Astrocyte (in vitro differentiated cells and primary cell): ENCODE measurements at regions not wholly inside any gene's neighbourhood (a gene's known extent, or its start where the extent isn't known, plus 50 kb on each side); places are given as distances from the start of the nearest gene placed in this dataset.
A peak's percentile ranks its signal among the peaks of the same experiment; 100 is the strongest.

Source experiments
- DNase-seq: peaks from one replicate; pipeline ENCODE4 v3.0.0-alpha.2; 2010; ENCODE audit warnings: low read depth
- FAIRE-seq: peaks from 2 replicates; lab custom pipeline; 2011; peaks lifted over from hg19 to GRCh38; lab: Jason Lieb, UNC
- H2AFZ ChIP-seq: 2 replicates; pipeline ENCODE4 v1.6.0; 2012; ENCODE audit warnings: low read depth, low read length, inconsistent platforms
- H3K27ac ChIP-seq: 2 replicates; pipeline ENCODE4 v1.5.1; 2011; ENCODE audit warnings: low read depth, low read length, inconsistent platforms
- H3K27me3 ChIP-seq: 2 replicates; pipeline ENCODE4 v1.6.0; 2011; ENCODE audit warnings: low read length, inconsistent platforms; ENCODE audit not compliant: insufficient read depth
- H3K36me3 ChIP-seq: 2 replicates; pipeline ENCODE4 v1.5.1; 2011; ENCODE audit warnings: low read length, inconsistent platforms; ENCODE audit not compliant: insufficient read depth
- H3K4me1 ChIP-seq: 2 replicates; pipeline ENCODE4 v1.5.1; 2011; ENCODE audit warnings: low read length, inconsistent platforms; ENCODE audit not compliant: insufficient read depth
- H3K4me2 ChIP-seq: 2 replicates; pipeline ENCODE4 v1.6.0; 2012; ENCODE audit warnings: low read length, inconsistent platforms
- H3K4me3 ChIP-seq: 2 replicates; pipeline ENCODE4 v1.5.1; 2011; ENCODE audit warnings: low read depth, mild to moderate bottlenecking, low read length, inconsistent platforms; ENCODE audit not compliant: insufficient read depth
- H3K79me2 ChIP-seq: 2 replicates; pipeline ENCODE4 v1.6.0; 2012; ENCODE audit warnings: mild to moderate bottlenecking, low read length, inconsistent platforms; ENCODE audit not compliant: insufficient read depth
- H3K9ac ChIP-seq: 2 replicates; pipeline ENCODE4 v1.6.0; 2012; ENCODE audit warnings: mild to moderate bottlenecking, low read length, inconsistent platforms
- H3K9me3 ChIP-seq: 2 replicates; pipeline ENCODE4 v1.5.1; 2012; ENCODE audit warnings: low read depth, mild to moderate bottlenecking, low read length, inconsistent platforms; ENCODE audit not compliant: insufficient read depth
- H4K20me1 ChIP-seq: 2 replicates; pipeline ENCODE4 v1.6.0; 2012; ENCODE audit warnings: low read length, inconsistent platforms; ENCODE audit not compliant: insufficient read depth
- H3K27ac Mint-ChIP-seq: one replicate; pipeline ENCODE4 v1.8.0; 2021; ENCODE audit warnings: mild to moderate bottlenecking, mixed read lengths; ENCODE audit not compliant: unreplicated experiment
- H3K27me3 Mint-ChIP-seq: one replicate; pipeline ENCODE4 v1.8.0; 2021; ENCODE audit warnings: low read depth, mixed read lengths; ENCODE audit not compliant: unreplicated experiment
- H3K36me3 Mint-ChIP-seq: one replicate; pipeline ENCODE4 v1.8.0; 2021; ENCODE audit warnings: low read depth, mixed read lengths; ENCODE audit not compliant: unreplicated experiment
- H3K4me1 Mint-ChIP-seq: one replicate; pipeline ENCODE4 v1.8.0; 2021; ENCODE audit warnings: low read depth, mixed read lengths; ENCODE audit not compliant: unreplicated experiment
- H3K4me3 Mint-ChIP-seq: one replicate; pipeline ENCODE4 v1.8.0; 2021; ENCODE audit warnings: mild to moderate bottlenecking, moderate library complexity, mixed read lengths; ENCODE audit not compliant: unreplicated experiment
- H3K9me3 Mint-ChIP-seq: one replicate; pipeline ENCODE4 v1.8.0; 2021; ENCODE audit warnings: mild to moderate bottlenecking, mixed read lengths; ENCODE audit not compliant: unreplicated experiment
- EZH2 ChIP-seq: IDR thresholded peaks from 2 replicates; pipeline ENCODE4 v1.6.1; 2012; ENCODE audit warnings: mild to moderate bottlenecking, low read length, inconsistent platforms; ENCODE audit not compliant: insufficient read depth
- TF ChIP-seq, protein P1 (sequence below): IDR thresholded peaks from 2 replicates; pipeline ENCODE4 v1.5.1; 2011; ENCODE audit warnings: low read depth, mild to moderate bottlenecking, inconsistent platforms, low read length, moderate library complexity; ENCODE audit not compliant: insufficient read depth

DNA sequence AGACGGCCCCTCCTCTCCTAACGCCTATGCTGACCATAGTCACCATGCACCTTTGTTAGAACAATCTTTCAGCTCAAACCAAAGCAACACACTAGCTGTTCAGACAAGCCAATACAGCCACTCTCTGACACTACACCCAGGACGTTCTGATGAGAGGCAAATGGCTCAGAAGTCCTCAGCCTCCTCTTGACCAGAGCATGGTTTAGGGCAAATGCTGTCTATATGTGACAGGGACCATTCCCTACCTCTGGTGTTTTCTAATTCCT lies 264.8 kb upstream of the HES1 start:
- H3K4me1 ChIP-seq, result peaks cover 42% of the 10 kb centered on the region
- no peak overlapping the region for H3K9ac ChIP-seq
- no peak overlapping the region for H3K4me3 ChIP-seq
- no peak overlapping the region for H3K4me2 ChIP-seq
- H3K36me3 ChIP-seq, result no peaks in the 10 kb centered on the region
- H3K27me3 Mint-ChIP-seq, result peaks cover 46% of the 10 kb centered on the region
- no peak overlapping the region for H3K4me3 Mint-ChIP-seq
- peaks cover 41% of the 10 kb centered on the region for H3K4me1 Mint-ChIP-seq
- peaks cover 16% of the 10 kb centered on the region for H3K27me3 ChIP-seq
- H4K20me1 ChIP-seq, result no peaks in the 10 kb centered on the region
- no peak for TF ChIP-seq EZH2
- TF ChIP-seq, protein P1, sequence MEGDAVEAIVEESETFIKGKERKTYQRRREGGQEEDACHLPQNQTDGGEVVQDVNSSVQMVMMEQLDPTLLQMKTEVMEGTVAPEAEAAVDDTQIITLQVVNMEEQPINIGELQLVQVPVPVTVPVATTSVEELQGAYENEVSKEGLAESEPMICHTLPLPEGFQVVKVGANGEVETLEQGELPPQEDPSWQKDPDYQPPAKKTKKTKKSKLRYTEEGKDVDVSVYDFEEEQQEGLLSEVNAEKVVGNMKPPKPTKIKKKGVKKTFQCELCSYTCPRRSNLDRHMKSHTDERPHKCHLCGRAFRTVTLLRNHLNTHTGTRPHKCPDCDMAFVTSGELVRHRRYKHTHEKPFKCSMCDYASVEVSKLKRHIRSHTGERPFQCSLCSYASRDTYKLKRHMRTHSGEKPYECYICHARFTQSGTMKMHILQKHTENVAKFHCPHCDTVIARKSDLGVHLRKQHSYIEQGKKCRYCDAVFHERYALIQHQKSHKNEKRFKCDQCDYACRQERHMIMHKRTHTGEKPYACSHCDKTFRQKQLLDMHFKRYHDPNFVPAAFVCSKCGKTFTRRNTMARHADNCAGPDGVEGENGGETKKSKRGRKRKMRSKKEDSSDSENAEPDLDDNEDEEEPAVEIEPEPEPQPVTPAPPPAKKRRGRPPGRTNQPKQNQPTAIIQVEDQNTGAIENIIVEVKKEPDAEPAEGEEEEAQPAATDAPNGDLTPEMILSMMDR, result no peak
- H3K79me2 ChIP-seq, result no peaks in the 10 kb centered on the region
- peaks cover 15% of the 10 kb centered on the region for H3K9me3 Mint-ChIP-seq
- H3K27ac ChIP-seq, result no peak overlapping the region
- no peaks in the 10 kb centered on the region for H3K9me3 ChIP-seq
- no peak overlapping the region for H2AFZ ChIP-seq
- peaks cover 2% of the 10 kb centered on the region for H3K36me3 Mint-ChIP-seq
- no peak for DNase-seq
- no peak for FAIRE-seq
- H3K27ac Mint-ChIP-seq, result no peak overlapping the region

- H3K4me1 Mint-ChIP-seq, result peaks cover 34% of the 10 kb centered on the region
- no peak for FAIRE-seq
Observed at GRCh38 chr3:193872265-193872753, 263.6 kb upstream of the HES1 start.

More at GRCh38 chr3:193872265-193872753, 263.6 kb upstream of the HES1 start:
- Histone ChIP-seq H3K36me3 (no peaks in the 10 kb centered on the region), H2AFZ (no peak overlapping the region), H3K9me3 (no peaks in the 10 kb centered on the region), H3K4me2 (peak overlapping the region; percentile 67), H3K4me1 (peaks cover 37% of the 10 kb centered on the region), H3K9ac (no peak overlapping the region), H4K20me1 (no peaks in the 10 kb centered on the region), H3K27ac (peak overlapping the region; percentile 38), H3K27me3 (peaks cover 24% of the 10 kb centered on the region), H3K79me2 (no peaks in the 10 kb centered on the region), H3K4me3 (no peak overlapping the region)
- DNase-seq, result peak; percentile 99
- TF ChIP-seq, protein P1, result no peak
- TF ChIP-seq EZH2, result no peak
- Mint-ChIP-seq H3K27me3 (peaks cover 49% of the 10 kb centered on the region), H3K9me3 (peaks cover 17% of the 10 kb centered on the region), H3K36me3 (peaks cover 2% of the 10 kb centered on the region), H3K27ac (no peak overlapping the region), H3K4me3 (no peak overlapping the region)
